Fibroblast of skin of right biceps (primary cell): ENCODE measurements at regions not wholly inside any gene's neighbourhood (a gene's known extent, or its start where the extent isn't known, plus 50 kb on each side); places are given as distances from the start of the nearest gene placed in this dataset.
"Not testable (repeated sequence)": the region's sequence is repeated elsewhere in the genome, so short reads cannot be mapped to it uniquely, and the experiment has no call there.

Source experiments
- DNase-seq: peaks from one replicate; pipeline ENCODE4 v3.0.0-alpha.2; 2013

DNA sequence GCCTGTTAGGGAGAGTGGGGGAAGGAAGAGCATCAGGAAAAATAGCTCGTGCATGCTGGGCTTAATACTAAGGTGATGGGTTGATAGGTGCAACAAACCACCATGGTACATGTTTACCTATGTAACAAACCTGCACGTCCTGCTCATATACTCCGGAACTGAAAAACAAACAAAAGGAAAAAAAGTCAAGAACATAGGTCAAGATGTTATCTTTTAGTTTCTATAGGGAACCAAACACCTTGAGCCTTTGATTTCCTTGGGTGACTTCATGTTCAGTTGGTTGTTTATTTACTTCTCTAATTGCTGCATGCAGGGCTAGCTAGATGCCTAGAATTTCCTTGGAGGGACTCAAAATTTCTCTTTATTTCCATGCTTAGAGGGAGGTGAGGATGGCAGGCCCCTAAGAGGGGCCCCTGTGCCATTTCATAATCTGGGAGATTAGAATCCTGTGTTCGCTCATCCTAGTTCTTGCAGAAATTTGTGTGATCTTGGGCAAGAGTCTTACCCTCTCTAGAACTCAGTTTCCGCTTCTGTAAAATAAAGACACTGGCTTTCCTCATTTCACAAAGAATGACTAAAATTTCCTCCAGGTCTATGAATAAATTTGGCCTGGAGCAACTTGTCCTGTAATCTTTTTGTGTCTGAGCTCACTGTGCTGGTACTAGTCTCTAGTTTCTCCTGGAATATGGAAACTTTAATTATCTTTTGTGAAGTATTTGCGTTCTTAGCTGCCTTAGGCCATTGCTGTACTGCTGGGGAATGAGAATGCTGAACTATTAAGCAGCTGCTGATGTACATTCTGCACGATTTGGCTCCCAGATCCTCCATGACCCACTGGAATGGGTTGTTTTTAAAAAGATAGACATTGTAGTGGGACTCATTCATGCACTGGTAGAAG, 457.5 kb downstream of the EDEM1 start:
- no peak for DNase-seq

- DNase-seq = no peak
Measured at GRCh38 chr3:5645692-5646410, 458.3 kb downstream of the EDEM1 start.

- DNase-seq = no peak
Measured at GRCh38 chr3:5650303-5650702, 462.8 kb downstream of the EDEM1 start.

DNA sequence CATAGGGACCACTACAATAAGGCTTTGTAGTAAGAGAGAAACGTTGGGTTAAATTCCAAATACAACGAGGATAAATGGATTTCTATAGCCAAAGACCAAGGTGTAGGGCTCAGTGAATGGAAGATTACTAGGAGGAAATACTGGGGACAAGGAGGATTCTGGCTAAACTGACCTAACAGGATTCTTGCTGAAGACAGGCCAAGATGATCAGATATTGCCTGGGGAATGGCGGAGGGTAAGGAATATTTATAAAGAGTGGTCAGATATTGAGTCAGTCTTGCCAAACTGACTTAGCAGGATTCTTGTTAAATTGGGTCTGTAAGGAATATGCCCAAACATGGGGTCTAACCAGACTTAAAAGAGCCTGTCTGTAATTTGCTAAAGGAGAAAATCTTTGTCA, 463.8 kb downstream of the EDEM1 start:
- DNase-seq = no peak

DNA sequence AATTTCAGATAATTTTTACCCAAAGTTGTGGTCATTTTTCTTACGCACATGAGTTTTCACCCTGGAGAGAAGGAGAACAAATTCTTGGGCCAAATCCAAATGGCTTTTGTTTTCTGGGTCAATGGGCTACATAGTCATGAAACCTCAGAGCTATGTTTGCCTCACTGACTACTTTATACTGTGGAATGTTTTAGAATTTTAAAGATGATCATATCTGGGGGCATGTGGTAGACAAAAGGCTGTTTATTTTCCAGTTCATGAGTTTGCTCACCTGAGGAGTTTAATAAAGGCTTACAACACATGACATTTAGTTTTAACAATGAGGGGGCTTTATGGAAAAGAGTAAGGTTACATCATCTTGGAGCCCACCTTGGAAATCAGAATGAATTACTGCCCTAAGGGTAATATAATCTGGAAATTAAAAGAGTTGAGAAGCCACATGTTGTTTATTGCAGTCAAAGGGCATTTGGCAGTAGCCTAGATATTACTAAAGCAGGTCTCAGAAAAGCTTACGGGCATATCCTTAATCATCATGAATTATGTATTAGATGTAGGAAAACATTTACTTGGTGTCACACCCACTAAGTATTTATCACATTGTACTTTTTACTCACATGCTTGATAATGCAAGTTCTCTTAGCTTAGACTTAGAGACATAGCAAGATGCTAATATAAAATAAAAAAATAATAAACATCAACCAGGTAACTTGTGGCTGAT, 466.1 kb downstream of the EDEM1 start:
- no peak for DNase-seq

GRCh38 chr3:5657106-5657505, 469.6 kb downstream of the EDEM1 start:
- DNase-seq = no peak

- no peak for DNase-seq
Measured at GRCh38 chr3:5663601-5664000, 476.1 kb downstream of the EDEM1 start.

- no peak for DNase-seq
Measured at GRCh38 chr3:5666455-5666854, 478.9 kb downstream of the EDEM1 start.

GRCh38 chr3:5673521-5673920, 486.0 kb downstream of the EDEM1 start:
- no peak for DNase-seq

- DNase-seq = no peak
Measured at GRCh38 chr3:5675319-5675718, 487.8 kb downstream of the EDEM1 start.

- DNase-seq = no peak
Measured at GRCh38 chr3:5677555-5677954, 490.0 kb downstream of the EDEM1 start.

GRCh38 chr3:5678248-5678647, 490.7 kb downstream of the EDEM1 start:
- DNase-seq = no peak

DNA sequence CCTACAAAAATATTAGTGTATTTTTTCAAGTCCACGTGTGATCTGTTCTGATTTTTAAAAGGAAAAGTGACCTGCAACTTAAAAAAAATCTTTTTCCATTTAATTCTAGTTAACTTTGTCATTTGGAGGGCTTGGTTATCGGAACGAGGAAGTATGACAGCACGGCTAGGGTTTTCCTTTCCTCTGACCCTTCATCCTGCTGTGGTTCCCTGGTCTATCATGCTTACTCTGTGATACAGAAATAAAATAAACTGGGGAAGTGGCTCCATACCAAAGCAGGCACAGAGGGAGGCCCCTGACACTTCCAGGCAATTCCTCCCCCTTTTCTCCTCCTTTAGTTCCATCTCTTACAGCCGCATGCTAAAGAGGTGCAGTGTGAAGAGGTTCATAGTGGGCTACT, 491.3 kb downstream of the EDEM1 start:
- DNase-seq = no peak

GRCh38 chr3:5687230-5687629, 499.7 kb downstream of the EDEM1 start:
- DNase-seq = no peak

DNA sequence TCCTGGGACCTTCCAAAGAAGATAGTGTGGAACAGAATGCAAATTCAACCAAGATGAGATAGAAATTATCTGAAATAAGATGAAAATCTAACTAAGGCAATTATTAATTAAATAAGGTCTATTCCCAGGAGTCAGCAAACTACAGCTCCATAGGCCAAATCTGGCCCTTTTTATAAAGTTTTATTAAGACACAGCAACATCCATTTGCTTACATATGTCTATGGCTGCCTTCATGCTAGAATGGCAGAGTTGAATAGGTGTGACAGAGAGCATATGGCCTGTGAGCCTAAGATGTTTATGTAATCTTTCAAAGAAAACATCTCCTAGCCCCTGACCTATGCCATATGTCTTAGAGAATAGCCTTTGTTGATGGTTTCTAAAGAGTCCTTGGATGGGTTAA, 503.0 kb downstream of the EDEM1 start:
- DNase-seq = no peak

GRCh38 chr3:5690904-5691532, 503.5 kb downstream of the EDEM1 start:
- no peak for DNase-seq

DNA sequence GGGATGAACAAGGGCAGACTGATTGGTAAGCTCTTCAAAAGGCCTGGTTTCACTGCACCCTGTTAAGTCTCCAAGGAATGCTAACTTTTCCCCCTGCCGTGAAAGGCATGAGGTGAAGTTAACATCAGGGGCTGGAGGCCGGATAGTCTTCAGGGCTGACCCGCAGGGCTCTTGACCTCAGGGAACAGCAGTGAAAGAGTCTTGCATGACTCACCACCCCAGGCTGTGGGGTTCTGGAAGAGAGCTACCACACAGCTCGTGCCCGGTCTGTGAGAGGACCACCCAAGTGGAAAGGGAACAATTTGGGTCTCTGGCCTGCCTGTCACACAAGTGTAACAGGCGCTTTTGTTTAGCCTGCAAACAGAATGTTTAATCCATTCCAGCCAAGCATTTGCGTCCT, 504.9 kb downstream of the EDEM1 start:
- no peak for DNase-seq

GRCh38 chr3:5694266-5694665, 506.8 kb downstream of the EDEM1 start:
- DNase-seq = no peak

DNA sequence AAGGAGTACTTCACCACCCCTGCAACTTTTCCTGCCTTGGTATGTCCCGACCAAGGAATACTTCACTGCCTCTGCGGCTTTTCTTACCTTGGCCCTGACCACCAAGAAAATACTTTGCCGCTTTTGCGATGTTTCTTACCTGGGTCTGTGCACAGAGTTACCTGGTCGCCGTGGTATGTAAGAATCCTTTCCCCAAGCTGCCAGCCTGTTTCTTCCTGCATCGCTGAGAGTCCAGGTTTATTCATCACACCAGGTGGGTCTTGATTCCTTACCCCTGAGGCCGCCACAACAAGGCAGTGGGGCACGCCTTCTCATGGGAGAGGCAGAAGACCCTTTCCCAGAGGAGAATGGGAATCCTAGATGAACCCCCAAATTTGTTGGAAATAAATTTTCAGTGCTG, 511.3 kb downstream of the EDEM1 start:
- no peak for DNase-seq

DNA sequence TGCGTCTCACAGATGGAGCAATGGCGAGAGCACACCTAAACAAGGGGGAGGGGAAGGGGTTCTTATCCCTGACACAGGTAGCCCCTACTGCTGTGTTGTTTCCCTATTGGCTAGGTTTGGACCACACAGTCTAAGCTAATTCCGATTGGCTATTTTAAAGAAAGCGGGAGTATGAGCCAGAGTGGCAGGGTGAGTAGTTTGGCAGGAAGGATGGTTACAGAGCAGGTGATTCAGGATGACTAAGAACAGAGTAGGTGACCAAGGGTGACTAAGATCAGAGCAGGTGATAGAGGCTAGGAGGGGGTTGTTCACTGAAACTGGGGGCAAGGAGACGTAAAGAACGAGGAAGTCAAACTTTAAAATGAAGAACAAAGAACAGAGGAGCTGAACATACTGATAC, 511.8 kb downstream of the EDEM1 start:
- DNase-seq = no peak

DNA sequence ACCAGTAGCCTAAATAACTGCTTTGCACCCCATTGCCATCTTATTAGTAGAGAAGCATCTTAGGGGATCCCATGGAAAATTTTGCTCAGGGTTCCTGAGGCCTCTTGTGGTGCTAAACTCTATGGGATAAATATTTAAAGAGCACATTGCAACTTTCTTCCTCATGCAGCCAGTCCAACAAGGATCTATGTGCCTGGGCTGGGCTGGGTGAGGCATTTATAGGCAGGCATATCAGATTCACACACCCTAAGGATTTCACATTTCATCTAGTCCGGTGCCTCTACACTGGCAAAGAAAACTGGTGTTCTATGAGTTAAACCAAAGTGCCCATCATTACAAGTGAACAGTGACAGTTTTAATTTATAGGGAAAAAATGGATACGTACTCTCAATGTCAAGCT, 512.3 kb downstream of the EDEM1 start:
- no peak for DNase-seq

DNA sequence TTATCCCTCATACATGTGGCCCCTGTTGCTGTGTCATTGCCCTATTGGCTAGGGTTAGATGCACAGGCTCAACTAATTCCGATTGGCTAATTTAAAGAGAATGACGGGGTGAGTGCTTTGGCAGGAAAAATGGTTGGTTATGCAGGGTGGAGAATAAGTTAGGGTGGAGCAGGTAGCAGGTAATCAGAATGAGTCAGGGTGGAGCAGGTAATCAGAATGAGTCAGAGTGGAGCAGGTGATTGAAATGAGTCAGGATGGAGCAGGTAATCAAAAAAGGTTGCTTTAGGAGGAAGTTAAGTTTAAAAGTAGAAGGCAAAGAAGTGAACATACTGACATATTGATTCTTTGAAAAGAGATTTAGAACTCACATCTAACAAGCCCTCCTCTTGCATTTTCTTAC, 513.5 kb downstream of the EDEM1 start:
- DNase-seq = not testable (repeated sequence)

GRCh38 chr3:5707794-5708193, 520.3 kb downstream of the EDEM1 start:
- DNase-seq = no peak
